Transverse colon (tissue), 4 donors: ENCODE measurements at regions not wholly inside any gene's neighbourhood (a gene's known extent, or its start where the extent isn't known, plus 50 kb on each side); places are given as distances from the start of the nearest gene placed in this dataset.

ENCODE experiments used
- DNase-seq: peaks from one replicate; pipeline ENCODE4 v3.0.0-alpha.2; 2019
- H3K27ac ChIP-seq, 4 donors: fragments of 200-600 bp; sonication (generic); 2 replicates each; pipeline ENCODE4 v1.5.1; 2016 to 2018; ENCODE audit warnings: inconsistent platforms in 4 of 4
- H3K27me3 ChIP-seq: fragments of 200-600 bp; sonication (generic); 2 replicates; pipeline ENCODE4 v1.5.1; 2017; ENCODE audit warnings: inconsistent platforms
- H3K36me3 ChIP-seq, 4 donors: fragments of 200-600 bp; sonication (generic); 2 replicates each; pipeline ENCODE4 v1.5.1; 2017 to 2019; ENCODE audit warnings: inconsistent platforms in 4 of 4
- H3K4me1 ChIP-seq, 4 donors: fragments of 200-600 bp; sonication (generic); 2 replicates each; pipeline ENCODE4 v1.5.1; 2017 to 2020; ENCODE audit warnings: inconsistent platforms in 4 of 4
- H3K4me3 ChIP-seq, 4 donors: fragments of 200-600 bp; sonication (generic); 1 replicate in 1 of 4; 2 replicates in 3 of 4; pipeline versions ENCODE4 v1.5.1 to v1.6.1; 2017 to 2019; ENCODE audit warnings: inconsistent platforms in 4 of 4
- H3K9me3 ChIP-seq, 2 donors: fragments of 200-600 bp; sonication (generic); 2 replicates each; pipeline ENCODE4 v1.5.1; 2017 to 2019; ENCODE audit warnings: inconsistent platforms in 2 of 2
- EP300 ChIP-seq: sonication (generic); formaldehyde crosslinking; IDR thresholded peaks from one replicate; pipeline ENCODE4 v1.6.1; 2017; ENCODE audit warnings: antibody characterized with exemption, low read depth
- POLR2A ChIP-seq: fragments of 450-650 bp; IDR thresholded peaks from one replicate; pipeline ENCODE4 v1.6.1; 2016; ENCODE audit warnings: antibody characterized with exemption, mild to moderate bottlenecking, moderate library complexity
- POLR2AphosphoS5 ChIP-seq, 3 donors: sonication (generic); formaldehyde crosslinking; IDR thresholded peaks; one replicate each; pipeline ENCODE4 v1.6.1; 2016; ENCODE audit warnings: antibody characterized with exemption in 3 of 3
- WGBS, 2 donors: methylation state at CpG; one replicate each; pipeline ENCODE4 v1.1.5; 2018; ENCODE audit warnings: low coverage in 1 of 2; 5-methylcytosine and 5-hydroxymethylcytosine counted together
- in situ Hi-C, 4 donors: fragments of 200-750 bp; cut with MboI; loops; one replicate each; pipeline versions ENCODE4 v1.15.0 to v1.15.1; 2017; ENCODE audit warnings: low sequenced_read_pairs in 3 of 4, low pct_ligation_motif_present in 1 of 4, low pct_unique_long_range_greater_than_20kb in 1 of 4
- intact Hi-C: fragments of 100-400 bp; cut with DNase I; formaldehyde crosslinking; loops from one replicate; pipeline ENCODE4 v1.15.1; 2023; ENCODE audit warnings: low total_unique reads
- TF ChIP-seq, protein P1 (sequence below), 5 experiments: fragments of 200-600 bp in 3 of 5; fragments of 450-650 bp in 2 of 5; sonication (generic) in 3 of 5; IDR thresholded peaks; 1 replicate in 2 of 5; 2 replicates in 3 of 5; pipeline ENCODE4 v1.5.1; 2016 to 2017; ENCODE audit warnings: antibody characterized with exemption in 5 of 5, inconsistent platforms in 3 of 5, mild to moderate bottlenecking in 2 of 5, moderate library complexity in 1 of 5

DNA sequence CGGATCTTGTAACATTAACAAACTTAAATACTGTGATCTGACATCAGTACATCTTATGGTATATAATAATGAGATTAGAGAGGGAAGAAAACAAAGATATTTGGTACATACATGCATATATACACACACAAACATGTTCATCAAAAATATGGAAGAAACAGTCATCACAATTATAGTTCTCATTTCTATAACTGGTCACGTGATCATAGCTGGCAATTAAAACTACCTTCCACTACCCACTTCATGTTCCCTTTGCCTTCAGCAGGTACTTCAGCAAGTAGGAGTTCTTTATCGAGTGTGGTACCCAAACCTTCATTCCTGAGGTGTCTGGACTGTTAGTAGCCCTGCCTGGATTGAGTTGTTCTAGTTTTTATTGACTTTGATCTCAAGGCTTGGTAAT is 70.9 kb upstream of the ALDH1A3 start:
- in situ Hi-C loops (no loop called here), intact Hi-C loops (no loop called here)
- no peak overlapping the region for H3K27ac ChIP-seq
- no peaks in the 10 kb centered on the region for H3K9me3 ChIP-seq
- no peak for DNase-seq
- no peaks in the 10 kb centered on the region for H3K36me3 ChIP-seq
- WGBS, 2 donors: 65 to 79% methylated on average over 3 of the region's 3 CpGs
- H3K4me1 ChIP-seq: no peaks in the 10 kb centered on the region
- no peak for TF ChIP-seq POLR2A
- no peak for TF ChIP-seq EP300
- no peak for TF ChIP-seq POLR2AphosphoS5 (IDR thresholded peaks at IDR 0.05)
- TF ChIP-seq, protein P1, sequence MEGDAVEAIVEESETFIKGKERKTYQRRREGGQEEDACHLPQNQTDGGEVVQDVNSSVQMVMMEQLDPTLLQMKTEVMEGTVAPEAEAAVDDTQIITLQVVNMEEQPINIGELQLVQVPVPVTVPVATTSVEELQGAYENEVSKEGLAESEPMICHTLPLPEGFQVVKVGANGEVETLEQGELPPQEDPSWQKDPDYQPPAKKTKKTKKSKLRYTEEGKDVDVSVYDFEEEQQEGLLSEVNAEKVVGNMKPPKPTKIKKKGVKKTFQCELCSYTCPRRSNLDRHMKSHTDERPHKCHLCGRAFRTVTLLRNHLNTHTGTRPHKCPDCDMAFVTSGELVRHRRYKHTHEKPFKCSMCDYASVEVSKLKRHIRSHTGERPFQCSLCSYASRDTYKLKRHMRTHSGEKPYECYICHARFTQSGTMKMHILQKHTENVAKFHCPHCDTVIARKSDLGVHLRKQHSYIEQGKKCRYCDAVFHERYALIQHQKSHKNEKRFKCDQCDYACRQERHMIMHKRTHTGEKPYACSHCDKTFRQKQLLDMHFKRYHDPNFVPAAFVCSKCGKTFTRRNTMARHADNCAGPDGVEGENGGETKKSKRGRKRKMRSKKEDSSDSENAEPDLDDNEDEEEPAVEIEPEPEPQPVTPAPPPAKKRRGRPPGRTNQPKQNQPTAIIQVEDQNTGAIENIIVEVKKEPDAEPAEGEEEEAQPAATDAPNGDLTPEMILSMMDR (IDR thresholded peaks at IDR 0.05): no peak
- H3K4me3 ChIP-seq: no peak overlapping the region
- H3K27me3 ChIP-seq: no peaks in the 10 kb centered on the region

DNA sequence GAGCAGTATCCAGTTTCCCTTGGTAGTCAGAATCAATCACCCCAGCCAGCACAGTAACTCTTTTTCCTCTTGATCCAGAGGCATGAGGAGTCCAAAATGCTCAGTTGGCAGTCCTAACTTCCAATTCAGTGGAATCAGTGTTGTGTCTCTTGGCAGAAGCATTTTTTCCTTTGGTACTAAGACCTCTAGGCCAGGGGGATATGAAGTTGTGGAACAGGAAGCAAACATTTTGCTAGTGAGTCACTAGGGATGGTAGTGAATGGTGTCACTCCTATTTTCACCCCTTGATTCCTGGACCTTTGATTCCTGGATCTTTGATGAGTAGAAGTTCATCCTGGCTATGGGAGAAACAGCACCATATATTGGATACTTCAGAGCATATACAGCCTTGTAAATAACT is 70.5 kb upstream of the ALDH1A3 start:
- no peaks in the 10 kb centered on the region for H3K9me3 ChIP-seq
- intact Hi-C loops (no loop called here), in situ Hi-C loops (no loop called here)
- no peaks in the 10 kb centered on the region for H3K27me3 ChIP-seq
- no peaks in the 10 kb centered on the region for H3K36me3 ChIP-seq
- no peak overlapping the region for H3K27ac ChIP-seq
- no peak for DNase-seq
- no peak overlapping the region for H3K4me3 ChIP-seq
- no peaks in the 10 kb centered on the region for H3K4me1 ChIP-seq
- TF ChIP-seq, protein P1 (IDR thresholded peaks at IDR 0.05): no peak
- TF ChIP-seq EP300: no peak
- TF ChIP-seq POLR2A: no peak
- TF ChIP-seq POLR2AphosphoS5 (IDR thresholded peaks at IDR 0.05): no peak

DNA sequence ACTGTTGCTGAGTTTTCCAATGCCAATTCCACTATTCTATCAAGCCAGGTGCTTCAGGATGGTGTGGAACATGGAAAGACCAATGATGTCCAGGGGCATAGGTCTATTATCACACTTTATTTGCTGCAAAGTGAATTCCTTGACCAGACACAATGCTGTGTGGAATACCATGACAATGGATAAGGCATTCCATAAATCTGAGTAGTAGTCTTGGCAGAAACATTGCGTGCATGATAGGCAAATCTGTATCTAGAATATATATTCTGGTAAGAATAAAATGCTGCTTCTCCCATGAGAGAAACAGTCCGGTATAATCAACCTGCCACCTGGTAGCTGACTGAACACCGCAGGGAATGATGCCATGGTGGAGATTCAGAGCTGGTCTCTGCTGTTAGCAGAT is 70.0 kb upstream of the ALDH1A3 start:
- 80 to 94% methylated on average over 1 to 3 of the region's 3 CpGs for WGBS, 2 donors

DNA sequence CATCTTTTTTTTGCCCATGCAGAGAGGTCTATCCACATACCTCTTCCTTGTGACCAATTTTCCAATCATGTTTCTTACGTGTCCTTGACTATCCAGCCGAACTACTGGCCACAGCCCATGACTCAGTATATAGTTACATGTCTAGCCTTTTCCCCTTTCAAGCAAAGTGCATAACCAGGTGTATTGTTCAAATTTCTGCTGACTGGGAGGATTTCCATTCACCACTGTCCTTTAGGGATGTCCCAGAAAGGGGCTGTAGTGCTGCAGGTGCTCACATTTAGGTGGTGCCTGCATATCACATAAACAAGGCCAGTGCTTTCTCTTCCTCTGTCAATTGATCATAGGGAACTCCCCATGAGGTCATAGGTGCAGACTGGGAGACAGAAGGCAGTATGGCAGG is 69.4 kb upstream of the ALDH1A3 start:
- 94 to 100% methylated on average over 1 to 2 of the region's 2 CpGs for WGBS, 2 donors
- H3K27me3 ChIP-seq: no peaks in the 10 kb centered on the region
- no peak for TF ChIP-seq EP300
- TF ChIP-seq, protein P1 (IDR thresholded peaks at IDR 0.05): no peak
- TF ChIP-seq POLR2AphosphoS5 (IDR thresholded peaks at IDR 0.05): no peak
- TF ChIP-seq POLR2A: no peak
- intact Hi-C loops: no loop called here
- H3K4me3 ChIP-seq: no peak overlapping the region
- H3K27ac ChIP-seq: no peak overlapping the region
- no peaks in the 10 kb centered on the region for H3K36me3 ChIP-seq
- H3K9me3 ChIP-seq: peaks cover 0 to 6% of the 10 kb centered on the region in 2 donors
- H3K4me1 ChIP-seq: no peaks in the 10 kb centered on the region
- no peak for DNase-seq
- in situ Hi-C loops: no loop called here

More for the DNA sequence above, 70.0 kb upstream of the ALDH1A3 start:
- Histone ChIP-seq H3K27me3 (no peaks in the 10 kb centered on the region), H3K27ac (no peak overlapping the region), H3K4me3 (no peak overlapping the region), H3K4me1 (no peaks in the 10 kb centered on the region), H3K9me3 (peaks cover 0 to 1% of the 10 kb centered on the region in 2 donors), H3K36me3 (no peaks in the 10 kb centered on the region)
- in situ Hi-C loops (no loop called here), intact Hi-C loops (no loop called here)
- no peak for DNase-seq
- TF ChIP-seq, protein P1 (IDR thresholded peaks at IDR 0.05): no peak
- no peak for TF ChIP-seq EP300
- no peak for TF ChIP-seq POLR2A
- TF ChIP-seq POLR2AphosphoS5 (IDR thresholded peaks at IDR 0.05): no peak
